CD4-positive, CD25-positive, alpha-beta regulatory T cell (primary cell): ENCODE measurements at regions not wholly inside any gene's neighbourhood (a gene's known extent, or its start where the extent isn't known, plus 50 kb on each side); places are given as distances from the start of the nearest gene placed in this dataset.

ENCODE experiments used
- ATAC-seq, 2 donors: fragments of 150-1000 bp; cut with Tn5 transposase; one replicate each; pipeline ENCODE4 v1.10.0; 2021; ENCODE audit warnings: low read depth in 2 of 2, moderate number of reproducible peaks in 2 of 2, moderate library complexity in 1 of 2
- DNase-seq, 3 donors: peaks; one replicate each; pipeline versions ENCODE4 v3.0.0 to v3.0.0-alpha.2; 2012 to 2022; ENCODE audit warnings: mixed read lengths in 1 of 3
- H3K27ac ChIP-seq: one replicate; pipeline ENCODE4 v1.7.0; 2013; ENCODE audit warnings: mild to moderate bottlenecking, low read length; ENCODE audit not compliant: insufficient read depth, poor library complexity, severe bottlenecking
- H3K27me3 ChIP-seq: one replicate; pipeline ENCODE4 v1.7.0; 2013; ENCODE audit warnings: low read length; ENCODE audit not compliant: control insufficient read depth, insufficient read depth
- H3K36me3 ChIP-seq: one replicate; pipeline ENCODE4 v1.7.0; 2013; ENCODE audit warnings: mild to moderate bottlenecking, low read length, moderate library complexity; ENCODE audit not compliant: control insufficient read depth, insufficient read depth
- H3K4me1 ChIP-seq: 2 replicates; pipeline ENCODE4 v1.7.0; 2013; ENCODE audit warnings: mild to moderate bottlenecking, low read length; ENCODE audit not compliant: insufficient read depth, control insufficient read depth, poor library complexity, severe bottlenecking
- H3K4me3 ChIP-seq: one replicate; pipeline ENCODE4 v1.7.0; 2013; ENCODE audit warnings: low read depth, mild to moderate bottlenecking, low read length, moderate library complexity
- H3K9me3 ChIP-seq, 2 experiments: 1 replicate in 1 of 2; 2 replicates in 1 of 2; pipeline ENCODE4 v1.7.0; 2013; ENCODE audit warnings: low read length in 2 of 2, mild to moderate bottlenecking in 1 of 2, moderate library complexity in 1 of 2; ENCODE audit not compliant: control insufficient read depth in 2 of 2
- H3K27ac Mint-ChIP-seq, 3 donors: one replicate each; pipeline ENCODE4 v1.8.0; 2020 to 2022; ENCODE audit warnings: mild to moderate bottlenecking in 3 of 3, mixed read lengths in 3 of 3, moderate library complexity in 2 of 3
- H3K27me3 Mint-ChIP-seq: one replicate; pipeline ENCODE4 v1.8.0; 2022; ENCODE audit warnings: mild to moderate bottlenecking, mixed read lengths
- H3K36me3 Mint-ChIP-seq: one replicate; pipeline ENCODE4 v1.8.0; 2020; ENCODE audit warnings: mixed read lengths
- H3K4me1 Mint-ChIP-seq, 4 donors: one replicate each; pipeline ENCODE4 v1.8.0; 2020 to 2022; ENCODE audit warnings: mixed read lengths in 4 of 4, mild to moderate bottlenecking in 1 of 4
- H3K4me3 Mint-ChIP-seq, 4 donors: one replicate each; pipeline ENCODE4 v1.8.0; 2020 to 2022; ENCODE audit warnings: mild to moderate bottlenecking in 4 of 4, mixed read lengths in 4 of 4, moderate library complexity in 3 of 4
- H3K9me3 Mint-ChIP-seq, 7 donors: one replicate each; pipeline ENCODE4 v1.8.0; 2020 to 2022; ENCODE audit warnings: mixed read lengths in 7 of 7, mild to moderate bottlenecking in 3 of 7, moderate library complexity in 2 of 7

- no peaks in the 10 kb centered on the region for H3K27me3 Mint-ChIP-seq
- no peak for ATAC-seq
- no peak overlapping the region for H3K27ac ChIP-seq
- no peak overlapping the region for H3K4me3 ChIP-seq
- no peaks in the 10 kb centered on the region for H3K4me1 Mint-ChIP-seq
- no peak overlapping the region for H3K4me3 Mint-ChIP-seq
- no peak overlapping the region for H3K27ac Mint-ChIP-seq
- no peaks in the 10 kb centered on the region for H3K36me3 Mint-ChIP-seq
- peaks cover 2 to 35% (median 5%) of the 10 kb centered on the region in 7 donors for H3K9me3 Mint-ChIP-seq
- H3K4me1 ChIP-seq, result no peaks in the 10 kb centered on the region
- no peaks in the 10 kb centered on the region for H3K27me3 ChIP-seq
- DNase-seq, result no peak
- peaks cover 0 to 11% of the 10 kb centered on the region in 2 experiments for H3K9me3 ChIP-seq
- H3K36me3 ChIP-seq, result no peaks in the 10 kb centered on the region
Observed at GRCh38 chr7:52723606-52724005, 311.8 kb upstream of the POM121L12 start.

GRCh38 chr7:52720856-52721255, 314.6 kb upstream of the POM121L12 start:
- no peak overlapping the region for H3K27ac ChIP-seq
- Mint-ChIP-seq H3K4me3 (no peak overlapping the region), H3K27me3 (no peaks in the 10 kb centered on the region), H3K9me3 (peaks cover 0 to 29% (median 6%) of the 10 kb centered on the region in 7 donors), H3K27ac (no peak overlapping the region), H3K36me3 (no peaks in the 10 kb centered on the region), H3K4me1 (no peaks in the 10 kb centered on the region)
- no peaks in the 10 kb centered on the region for H3K4me1 ChIP-seq
- H3K36me3 ChIP-seq, result no peaks in the 10 kb centered on the region
- peaks cover 4% of the 10 kb centered on the region in 2 experiments for H3K9me3 ChIP-seq
- ATAC-seq (no peak), DNase-seq (no peak)
- no peak overlapping the region for H3K4me3 ChIP-seq
- no peaks in the 10 kb centered on the region for H3K27me3 ChIP-seq

GRCh38 chr7:52719677-52720076, 315.8 kb upstream of the POM121L12 start:
- Mint-ChIP-seq H3K4me3 (no peak overlapping the region), H3K4me1 (no peaks in the 10 kb centered on the region), H3K27me3 (no peaks in the 10 kb centered on the region), H3K36me3 (no peaks in the 10 kb centered on the region), H3K9me3 (peaks cover 0 to 28% (median 5%) of the 10 kb centered on the region in 7 donors), H3K27ac (no peak overlapping the region)
- no peak for DNase-seq
- Histone ChIP-seq H3K4me1 (no peaks in the 10 kb centered on the region), H3K9me3 (peaks cover 0 to 4% of the 10 kb centered on the region in 2 experiments), H3K36me3 (no peaks in the 10 kb centered on the region), H3K4me3 (no peak overlapping the region), H3K27ac (no peak overlapping the region), H3K27me3 (no peaks in the 10 kb centered on the region)
- ATAC-seq, result no peak

GRCh38 chr7:52715701-52716100, 319.7 kb upstream of the POM121L12 start:
- peaks cover 4 to 39% (median 12%) of the 10 kb centered on the region in 7 donors for H3K9me3 Mint-ChIP-seq
- H3K27me3 Mint-ChIP-seq, result no peaks in the 10 kb centered on the region
- no peaks in the 10 kb centered on the region for H3K4me1 ChIP-seq
- no peaks in the 10 kb centered on the region for H3K4me1 Mint-ChIP-seq
- no peak overlapping the region for H3K4me3 Mint-ChIP-seq
- no peaks in the 10 kb centered on the region for H3K27me3 ChIP-seq
- H3K9me3 ChIP-seq, result peaks cover 4 to 10% of the 10 kb centered on the region in 2 experiments
- H3K36me3 ChIP-seq, result no peaks in the 10 kb centered on the region
- no peak overlapping the region for H3K27ac ChIP-seq
- no peak overlapping the region for H3K4me3 ChIP-seq
- no peak overlapping the region for H3K27ac Mint-ChIP-seq
- DNase-seq (no peak), ATAC-seq (no peak)
- H3K36me3 Mint-ChIP-seq, result no peaks in the 10 kb centered on the region

GRCh38 chr7:52712938-52713337, 322.5 kb upstream of the POM121L12 start:
- no peak overlapping the region for H3K27ac Mint-ChIP-seq
- Histone ChIP-seq H3K4me1 (no peaks in the 10 kb centered on the region), H3K9me3 (peaks cover 0 to 10% of the 10 kb centered on the region in 2 experiments), H3K36me3 (no peaks in the 10 kb centered on the region), H3K27ac (no peak overlapping the region), H3K4me3 (no peak overlapping the region), H3K27me3 (no peaks in the 10 kb centered on the region)
- no peaks in the 10 kb centered on the region for H3K36me3 Mint-ChIP-seq
- ATAC-seq (no peak), DNase-seq (no peak)
- H3K4me3 Mint-ChIP-seq, result no peak overlapping the region
- peaks cover 4 to 41% (median 14%) of the 10 kb centered on the region in 7 donors for H3K9me3 Mint-ChIP-seq
- H3K4me1 Mint-ChIP-seq, result no peaks in the 10 kb centered on the region
- H3K27me3 Mint-ChIP-seq, result no peaks in the 10 kb centered on the region

- H3K27me3 Mint-ChIP-seq, result no peaks in the 10 kb centered on the region
Observed at GRCh38 chr7:52711951-52712350, 323.5 kb upstream of the POM121L12 start.

GRCh38 chr7:52708846-52709245, 326.6 kb upstream of the POM121L12 start:
- H3K9me3 Mint-ChIP-seq, result peaks cover 2 to 35% (median 14%) of the 10 kb centered on the region in 7 donors
- no peak overlapping the region for H3K27ac ChIP-seq
- no peak overlapping the region for H3K4me3 ChIP-seq
- H3K36me3 Mint-ChIP-seq, result no peaks in the 10 kb centered on the region
- no peaks in the 10 kb centered on the region for H3K27me3 Mint-ChIP-seq
- H3K4me1 Mint-ChIP-seq, result no peaks in the 10 kb centered on the region
- no peaks in the 10 kb centered on the region for H3K4me1 ChIP-seq
- no peak for ATAC-seq
- H3K27ac Mint-ChIP-seq, result no peak overlapping the region
- no peak for DNase-seq
- H3K27me3 ChIP-seq, result no peaks in the 10 kb centered on the region
- H3K9me3 ChIP-seq, result peaks cover 0 to 10% of the 10 kb centered on the region in 2 experiments
- H3K36me3 ChIP-seq, result no peaks in the 10 kb centered on the region
- H3K4me3 Mint-ChIP-seq, result no peak overlapping the region

More at GRCh38 chr7:52711951-52712350, 323.5 kb upstream of the POM121L12 start:
- no peaks in the 10 kb centered on the region for H3K36me3 ChIP-seq
- no peak for DNase-seq
- ATAC-seq, result no peak
- H3K9me3 Mint-ChIP-seq, result peaks cover 2 to 35% (median 14%) of the 10 kb centered on the region in 7 donors
- H3K4me3 Mint-ChIP-seq, result no peak overlapping the region
- peaks cover 0 to 10% of the 10 kb centered on the region in 2 experiments for H3K9me3 ChIP-seq
- H3K27ac ChIP-seq, result no peak overlapping the region
- H3K4me1 ChIP-seq, result no peaks in the 10 kb centered on the region
- H3K27me3 ChIP-seq, result no peaks in the 10 kb centered on the region
- no peaks in the 10 kb centered on the region for H3K4me1 Mint-ChIP-seq
- no peak overlapping the region for H3K27ac Mint-ChIP-seq
- no peak overlapping the region for H3K4me3 ChIP-seq
- H3K36me3 Mint-ChIP-seq, result no peaks in the 10 kb centered on the region

- DNase-seq (no peak), ATAC-seq (no peak)
- H3K27ac ChIP-seq, result no peak overlapping the region
- H3K36me3 ChIP-seq, result no peaks in the 10 kb centered on the region
- no peak overlapping the region for H3K4me3 Mint-ChIP-seq
- no peaks in the 10 kb centered on the region for H3K36me3 Mint-ChIP-seq
- H3K27me3 ChIP-seq, result no peaks in the 10 kb centered on the region
- no peaks in the 10 kb centered on the region for H3K4me1 Mint-ChIP-seq
- no peak overlapping the region for H3K27ac Mint-ChIP-seq
- H3K4me1 ChIP-seq, result no peaks in the 10 kb centered on the region
- no peak overlapping the region for H3K4me3 ChIP-seq
- no peaks in the 10 kb centered on the region for H3K27me3 Mint-ChIP-seq
- peaks cover 3 to 25% (median 7%) of the 10 kb centered on the region in 7 donors for H3K9me3 Mint-ChIP-seq
- H3K9me3 ChIP-seq, result no peaks in the 10 kb centered on the region
Observed at GRCh38 chr7:52705768-52706167, 329.7 kb upstream of the POM121L12 start.
